H1 (cell line): ENCODE measurements at regions not wholly inside any gene's neighbourhood (a gene's known extent, or its start where the extent isn't known, plus 50 kb on each side); places are given as distances from the start of the nearest gene placed in this dataset.

Experiments
- CTCF ChIA-PET: fragments of 300-600 bp; sonication (Branson Sonifier 250); formaldehyde crosslinking; loops from one replicate; lab custom pipeline; 2021; ENCODE audit not compliant: partially characterized antibody; lab: Charles Lee
- POLR2A ChIA-PET: fragments of 300-600 bp; sonication (Branson Sonifier 250); formaldehyde crosslinking; loops from one replicate; lab custom pipeline; 2021; ENCODE audit warnings: inconsistent platforms; ENCODE audit not compliant: partially characterized antibody; lab: Charles Lee
- DNase-seq, 2 experiments: peaks; one replicate each; pipeline versions ENCODE4 v3.0.0 to v3.0.0-alpha.2; 2010 to 2022; ENCODE audit warnings: low spot score in 2 of 2, low read depth in 1 of 2, mixed read lengths in 1 of 2
- FAIRE-seq: peaks from 2 replicates; lab custom pipeline; 2011; peaks lifted over from hg19 to GRCh38; lab: Jason Lieb, UNC
- H2AFZ ChIP-seq: 2 replicates; pipeline ENCODE4 v1.8.1; 2012; ENCODE audit warnings: low read length, inconsistent platforms
- H2AK5ac ChIP-seq: 2 replicates; pipeline ENCODE4 v1.6.1; 2013; ENCODE audit warnings: low read depth, low read length
- H2BK120ac ChIP-seq: replicated peaks from 2 replicates; pipeline ENCODE3; 2013; ENCODE audit warnings: low read depth, low read length, inconsistent platforms
- H2BK12ac ChIP-seq: 2 replicates; pipeline ENCODE4 v1.6.1; 2013; ENCODE audit warnings: low read depth, low read length
- H2BK15ac ChIP-seq: 2 replicates; pipeline ENCODE4 v1.6.1; 2013; ENCODE audit warnings: low read length
- H2BK20ac ChIP-seq: 2 replicates; pipeline ENCODE4 v1.6.1; 2013; ENCODE audit warnings: low read length
- H2BK5ac ChIP-seq: 2 replicates; pipeline ENCODE4 v1.6.1; 2013; ENCODE audit warnings: low read depth, low read length
- H3K14ac ChIP-seq: 2 replicates; pipeline ENCODE4 v1.6.1; 2013; ENCODE audit warnings: inconsistent platforms; ENCODE audit not compliant: insufficient read length
- H3K18ac ChIP-seq: 2 replicates; pipeline ENCODE4 v1.6.1; 2013; ENCODE audit warnings: low read length; ENCODE audit errors: extremely low read depth
- H3K23ac ChIP-seq: 2 replicates; pipeline ENCODE4 v1.6.1; 2013; ENCODE audit warnings: inconsistent platforms; ENCODE audit not compliant: insufficient read length
- H3K23me2 ChIP-seq: 2 replicates; pipeline ENCODE4 v1.6.1; 2013; ENCODE audit warnings: low read depth, low read length
- H3K27ac ChIP-seq: 2 replicates; pipeline ENCODE4 v1.6.1; 2011; ENCODE audit warnings: low read depth, low read length, inconsistent platforms
- H3K27me3 ChIP-seq, 4 experiments: replicated peaks in 1 of 4; 1 replicate in 1 of 4; 2 replicates in 3 of 4; pipeline versions ENCODE4 v1.6.1 to v1.8.1; 2011 to 2013; ENCODE audit warnings: low read length in 3 of 4, mild to moderate bottlenecking in 3 of 4, inconsistent platforms in 2 of 4, mixed read lengths in 2 of 4, moderate library complexity in 1 of 4; ENCODE audit not compliant: control insufficient read depth in 3 of 4, insufficient read depth in 3 of 4; ENCODE audit errors: extremely low read depth in 1 of 4
- H3K36me3 ChIP-seq, 4 experiments: 2 replicates each; pipeline versions ENCODE4 v1.6.1 to v1.8.1; 2011 to 2013; ENCODE audit warnings: mild to moderate bottlenecking in 4 of 4, low read length in 3 of 4, moderate library complexity in 2 of 4, control low read depth in 1 of 4, inconsistent platforms in 1 of 4; ENCODE audit not compliant: insufficient read depth in 4 of 4, control insufficient read depth in 2 of 4
- H3K4ac ChIP-seq: replicated peaks from 2 replicates; pipeline ENCODE3; 2013; ENCODE audit warnings: low read length, low read depth, mixed read lengths, inconsistent platforms; ENCODE audit not compliant: insufficient read length
- H3K4me1 ChIP-seq, 4 experiments: replicated peaks in 1 of 4; 1 replicate in 1 of 4; 2 replicates in 3 of 4; pipeline versions ENCODE4 v1.6.1 to v1.8.1; 2011 to 2013; ENCODE audit warnings: low read length in 3 of 4, inconsistent platforms in 2 of 4, mixed read lengths in 1 of 4; ENCODE audit not compliant: insufficient read depth in 4 of 4, control insufficient read depth in 3 of 4
- H3K4me2 ChIP-seq, 2 experiments: 2 replicates each; pipeline versions ENCODE4 v1.6.1 to v1.8.1; 2011 to 2013; ENCODE audit warnings: low read depth in 2 of 2, low read length in 2 of 2, control low read depth in 1 of 2, inconsistent platforms in 1 of 2, mild to moderate bottlenecking in 1 of 2; ENCODE audit not compliant: insufficient read depth in 1 of 2
- H3K4me3 ChIP-seq, 4 experiments: fragments of 200-600, 300-600 bp in 1 of 4; sonication (generic), shearing (Covaris generic), sonication (Bioruptor Twin) in 1 of 4; 2 replicates each; pipeline versions ENCODE4 v1.5.1 to v1.8.1; 2011 to 2016; ENCODE audit warnings: low read length in 4 of 4, low read depth in 3 of 4, control low read depth in 2 of 4, inconsistent platforms in 2 of 4, mild to moderate bottlenecking in 2 of 4, mixed read lengths in 1 of 4, moderate library complexity in 1 of 4; ENCODE audit not compliant: insufficient read depth in 2 of 4; ENCODE audit errors: extremely low read depth in 1 of 4
- H3K56ac ChIP-seq: replicated peaks from 2 replicates; pipeline ENCODE3; 2013; ENCODE audit warnings: low read depth, mild to moderate bottlenecking, mixed read lengths, low read length, inconsistent platforms; ENCODE audit not compliant: insufficient read length
- H3K79me1 ChIP-seq: 2 replicates; pipeline ENCODE4 v1.6.1; 2013; ENCODE audit warnings: low read depth, low read length, control low read depth
- H3K79me2 ChIP-seq, 2 experiments: 2 replicates each; pipeline versions ENCODE4 v1.6.1 to v1.8.1; 2012 to 2013; ENCODE audit warnings: low read length in 2 of 2, mild to moderate bottlenecking in 2 of 2, inconsistent platforms in 1 of 2; ENCODE audit not compliant: insufficient read depth in 2 of 2, control insufficient read depth in 1 of 2
- H3K9ac ChIP-seq, 4 experiments: replicated peaks in 1 of 4; 1 replicate in 1 of 4; 2 replicates in 3 of 4; pipeline versions ENCODE4 v1.6.1 to v1.8.1; 2011 to 2013; ENCODE audit warnings: low read depth in 3 of 4, low read length in 3 of 4, control low read depth in 2 of 4, mild to moderate bottlenecking in 2 of 4, moderate library complexity in 2 of 4, inconsistent platforms in 1 of 4; ENCODE audit errors: extremely low read depth in 1 of 4
- H3K9me3 ChIP-seq, 2 experiments: 2 replicates each; pipeline versions ENCODE4 v1.6.1 to v1.8.1; 2012 to 2013; ENCODE audit warnings: mild to moderate bottlenecking in 2 of 2, moderate library complexity in 2 of 2, control low read depth in 1 of 2, inconsistent platforms in 1 of 2, low read depth in 1 of 2, low read length in 1 of 2, mixed read lengths in 1 of 2; ENCODE audit not compliant: insufficient read depth in 2 of 2
- H4K20me1 ChIP-seq, 2 experiments: replicated peaks in 1 of 2; 2 replicates each; pipeline versions ENCODE3 to v1.8.1; 2011 to 2013; ENCODE audit warnings: inconsistent platforms in 2 of 2, low read length in 2 of 2, mild to moderate bottlenecking in 1 of 2; ENCODE audit not compliant: insufficient read depth in 2 of 2, control insufficient read depth in 1 of 2
- H4K5ac ChIP-seq: 2 replicates; pipeline ENCODE4 v1.6.1; 2013; ENCODE audit warnings: low read length, low read depth, mixed read lengths, inconsistent platforms; ENCODE audit not compliant: insufficient read length
- H4K8ac ChIP-seq: 2 replicates; pipeline ENCODE4 v1.8.0; 2013; ENCODE audit warnings: mild to moderate bottlenecking, moderate library complexity, low read length, inconsistent platforms; ENCODE audit not compliant: insufficient read depth; ENCODE audit errors: extremely low read depth
- H4K91ac ChIP-seq: replicated peaks from 2 replicates; pipeline ENCODE3; 2013; ENCODE audit warnings: low read length, mixed read lengths, inconsistent platforms; ENCODE audit not compliant: insufficient read length
- CBX5 ChIP-seq: fragments of 300-800, 300-1000 bp; sonication (generic); IDR thresholded peaks from 2 replicates; pipeline ENCODE4 v1.7.1; 2016; ENCODE audit warnings: antibody characterized with exemption, low read length, low read depth
- EP300 ChIP-seq, 2 experiments: IDR thresholded peaks; 1 replicate in 1 of 2; 2 replicates in 1 of 2; pipeline ENCODE4 v1.6.1; 2011 to 2012; ENCODE audit warnings: low read depth in 2 of 2, low read length in 2 of 2, mild to moderate bottlenecking in 2 of 2, borderline replicate concordance in 1 of 2, inconsistent platforms in 1 of 2, moderate library complexity in 1 of 2
- EZH2 ChIP-seq: fragments of 200-600 bp; sonication (generic); IDR thresholded peaks from 2 replicates; pipeline ENCODE4 v1.7.1; 2012; ENCODE audit warnings: low read depth, mild to moderate bottlenecking, moderate library complexity, low read length, inconsistent platforms; ENCODE audit not compliant: severe bottlenecking
- FOSL1 ChIP-seq: IDR thresholded peaks from 2 replicates; pipeline ENCODE4 v1.6.1; 2011; ENCODE audit warnings: mild to moderate bottlenecking, low read depth, low read length, moderate library complexity; ENCODE audit not compliant: insufficient read depth
- HDAC6 ChIP-seq: IDR thresholded peaks from one replicate; pipeline ENCODE4 v1.7.1; 2012; ENCODE audit warnings: low read depth, mild to moderate bottlenecking, inconsistent platforms, low read length, moderate library complexity
- KDM1A ChIP-seq: fragments of 200-600, 300-600 bp; sonication (generic); IDR thresholded peaks from 2 replicates; pipeline ENCODE4 v1.7.1; 2016; ENCODE audit warnings: mild to moderate bottlenecking, low read length, borderline replicate concordance
- POU5F1 ChIP-seq: IDR thresholded peaks from 2 replicates; pipeline ENCODE4 v1.6.1; 2011; ENCODE audit warnings: low read depth, mild to moderate bottlenecking, low read length, moderate library complexity
- SIX5 ChIP-seq: IDR thresholded peaks from 2 replicates; pipeline ENCODE4 v1.6.1; 2011; ENCODE audit warnings: mild to moderate bottlenecking, low read depth, low read length
- SP1 ChIP-seq: IDR thresholded peaks from 2 replicates; pipeline ENCODE4 v1.6.1; 2011; ENCODE audit warnings: low read depth, low read length
- SP4 ChIP-seq: IDR thresholded peaks from 2 replicates; pipeline ENCODE4 v1.6.1; 2012; ENCODE audit warnings: low read length, inconsistent platforms
- SUZ12 ChIP-seq: fragments of 200-600 bp; sonication (generic); IDR thresholded peaks from 2 replicates; pipeline ENCODE4 v1.6.1; 2012; ENCODE audit warnings: mild to moderate bottlenecking, inconsistent platforms, low read length, moderate library complexity, mixed read lengths
- TCF12 ChIP-seq: IDR thresholded peaks from 2 replicates; pipeline ENCODE4 v1.6.1; 2011; ENCODE audit warnings: low read depth, mild to moderate bottlenecking, low read length
- TEAD4 ChIP-seq: IDR thresholded peaks from 2 replicates; pipeline ENCODE4 v1.6.1; 2012; ENCODE audit warnings: low read depth, low read length, inconsistent platforms, mixed read lengths
- WGBS, 2 experiments: shearing (Covaris generic) in 1 of 2; methylation state at CpG; one replicate each; pipeline versions ENCODE4 v1.1.6 to v1.1.7; 2013 to 2015; ENCODE audit warnings: low lambda C conversion rate in 2 of 2, mixed read lengths in 2 of 2, inconsistent platforms in 1 of 2, low coverage in 1 of 2, missing lambda C conversion rate in 1 of 2; ENCODE audit not compliant: insufficient replicate concordance in 2 of 2, insufficient coverage in 1 of 2, insufficient read length in 1 of 2; ENCODE audit errors: extremely low coverage in 1 of 2, missing lambda C conversion rate in 1 of 2; 5-methylcytosine and 5-hydroxymethylcytosine counted together

- no peak overlapping the region for H3K9ac ChIP-seq
- H3K9me3 ChIP-seq = no peaks in the 10 kb centered on the region
- H3K18ac ChIP-seq = no peak overlapping the region
- no peak overlapping the region for H3K4ac ChIP-seq
- no peak overlapping the region for H2AFZ ChIP-seq
- H2BK20ac ChIP-seq = no peak overlapping the region
- no peak overlapping the region for H2AK5ac ChIP-seq
- H3K27ac ChIP-seq = no peak overlapping the region
- H3K27me3 ChIP-seq = no peaks in the 10 kb centered on the region
- H3K23me2 ChIP-seq = no peaks in the 10 kb centered on the region
- ChIA-PET CTCF (interaction anchor here (0.6 to 1.6 kb wide), 2 partner anchors 9 to 696 kb away, joined by 3 to 4 read pairs; no protein-coding TSS in a partner anchor), POLR2A (no interaction called here)
- H3K23ac ChIP-seq = no peak overlapping the region
- H4K8ac ChIP-seq = no peak overlapping the region
- H4K5ac ChIP-seq = no peak overlapping the region
- FAIRE-seq (no peak), DNase-seq (no peak)
- no peak overlapping the region for H3K4me2 ChIP-seq
- H4K91ac ChIP-seq = no peak overlapping the region
- no peak overlapping the region for H3K56ac ChIP-seq
- no peak overlapping the region for H3K4me3 ChIP-seq
- WGBS, 2 experiments = 87% methylated on average over 4 of the region's 4 CpGs; no CpG with 5 or more reads in 1 of the 2 experiments
- H4K20me1 ChIP-seq = no peaks in the 10 kb centered on the region
- TF ChIP-seq SP1 (no peak), SIX5 (no peak), EZH2 (no peak), SUZ12 (no peak), KDM1A (no peak), EP300 (IDR thresholded peaks at IDR 0.05; ENCODE audit: borderline replicate concordance in 1 of 2, low read depth in 2 of 2, low read length in 2 of 2) (no peak), SP4 (no peak), FOSL1 (no peak), TCF12 (no peak), CBX5 (no peak), TEAD4 (no peak), POU5F1 (no peak), HDAC6 (no peak)
- no peak overlapping the region for H2BK12ac ChIP-seq
- no peaks in the 10 kb centered on the region for H3K4me1 ChIP-seq
- H3K79me2 ChIP-seq = no peaks in the 10 kb centered on the region
- no peak overlapping the region for H2BK5ac ChIP-seq
- H3K14ac ChIP-seq = no peak overlapping the region
- H2BK120ac ChIP-seq = no peak overlapping the region
- H3K36me3 ChIP-seq = no peaks in the 10 kb centered on the region
- H3K79me1 ChIP-seq = no peaks in the 10 kb centered on the region
- no peak overlapping the region for H2BK15ac ChIP-seq
Measured at GRCh38 chr11:127935081-127935480, 652.3 kb downstream of the ETS1 start.
